ENCODE measurements at regions not wholly inside any gene's neighbourhood (a gene's known extent, or its start where the extent isn't known, plus 50 kb on each side); places are given as distances from the start of the nearest gene placed in this dataset.

GRCh38 chr6:138677538-138677937, 96.0 kb upstream of the CCDC28A start:
- Histone ChIP-seq H3K27ac (ENCODE audit: low read depth in 1 of 2, low read length in 2 of 2) (no peak overlapping the region), H3K27me3 (ENCODE audit: control insufficient read depth in 4 of 4, insufficient read depth in 4 of 4, low read length in 3 of 4) (no peaks in the 10 kb centered on the region), H3K4me3 (ENCODE audit: low read depth in 1 of 3, low read length in 3 of 3) (no peak overlapping the region), H3K9ac (ENCODE audit: low read depth in 1 of 2, low read length in 2 of 2) (no peak overlapping the region), H3K4me1 (ENCODE audit: control insufficient read depth in 4 of 4, insufficient read depth in 4 of 4, low read length in 3 of 4) (peaks cover 0 to 11% (median 5%) of the 10 kb centered on the region in 4 donors), H3K9me3 (ENCODE audit: control insufficient read depth in 4 of 4, low read length in 3 of 4) (no peaks in the 10 kb centered on the region), H3K36me3 (ENCODE audit: control insufficient read depth in 4 of 4, insufficient read depth in 3 of 4, low read depth in 1 of 4, low read length in 3 of 4) (no peaks in the 10 kb centered on the region)
- WGBS: 95% methylated on average over 6 of the region's 6 CpGs
- no peak for TF ChIP-seq JUND (IDR thresholded peaks at IDR 0.05)
- no peak for TF ChIP-seq NR2F2 (IDR thresholded peaks at IDR 0.05)
- TF ChIP-seq REST (IDR thresholded peaks at IDR 0.05): no peak
- no peak for TF ChIP-seq RAD21 (IDR thresholded peaks at IDR 0.05)
- TF ChIP-seq ZBTB33 (IDR thresholded peaks at IDR 0.05): no peak
- no peak for TF ChIP-seq SP1 (IDR thresholded peaks at IDR 0.05)
- TF ChIP-seq CTCF (IDR thresholded peaks at IDR 0.05; ENCODE audit: low read depth, low read length, missing input control): no peak
- no peak for TF ChIP-seq HNF4G (IDR thresholded peaks at IDR 0.05)
- TF ChIP-seq YY1 (IDR thresholded peaks at IDR 0.05): no peak
- no peak for TF ChIP-seq EGR1 (IDR thresholded peaks at IDR 0.05; ENCODE audit: low read depth in 2 of 2)
- TF ChIP-seq FOXA1 (IDR thresholded peaks at IDR 0.05): no peak
- TF ChIP-seq FOXA2 (IDR thresholded peaks at IDR 0.05): no peak
- TF ChIP-seq TAF1 (conservative IDR thresholded peaks at IDR 0.05): no peak
- no peak for TF ChIP-seq RXRA (IDR thresholded peaks at IDR 0.05)
- TF ChIP-seq GABPA (IDR thresholded peaks at IDR 0.05 in 1 of 2, conservative IDR thresholded peaks at IDR 0.05 in 1 of 2): no peak
- no peak for TF ChIP-seq ATF3 (IDR thresholded peaks at IDR 0.05)
- TF ChIP-seq HNF4A (conservative IDR thresholded peaks at IDR 0.05): no peak
- no peak for TF ChIP-seq MAX (IDR thresholded peaks at IDR 0.05)
- no peak for DNase-seq (ENCODE audit: low spot score)
